HepG2 (cell line): ENCODE measurements at regions not wholly inside any gene's neighbourhood (a gene's known extent, or its start where the extent isn't known, plus 50 kb on each side); places are given as distances from the start of the nearest gene placed in this dataset.

Source experiments
- ATAC-seq: fragments of 200-7000 bp; cut with Tn5 transposase; 3 replicates; pipeline ENCODE4 v1.9.1; 2020; ENCODE audit warnings: mild to moderate bottlenecking, moderate library complexity
- BruUV-seq: library from RNA; stranded (reverse); fragments of 400-500 nt; replicated peaks from 2 replicates; lab custom pipeline; 2021; lab: Mats Ljungman, UMichigan
- CTCF ChIA-PET: fragments of 300-600 bp; formaldehyde crosslinking; extraction: SDS; loops from one replicate; lab custom pipeline; 2021; ENCODE audit warnings: low total read pairs, inconsistent platforms, low intra/inter-chr PET ratio; lab: Yijun Ruan, JAX
- POLR2A ChIA-PET: fragments of 350-600 bp; sonication (Branson Sonifier 250); formaldehyde crosslinking; loops from one replicate; lab custom pipeline; 2020; ENCODE audit warnings: antibody characterized with exemption, inconsistent platforms; lab: Yijun Ruan, JAX
- DNase-seq: peaks from one replicate; pipeline ENCODE4 v3.0.0-alpha.2; 2015; ENCODE audit warnings: low spot score
- FAIRE-seq: peaks from 3 replicates; lab custom pipeline; 2011; peaks lifted over from hg19 to GRCh38; lab: Jason Lieb, UNC
- H2AFZ ChIP-seq: one replicate; pipeline ENCODE4 v1.6.1; 2011; ENCODE audit warnings: low read length, inconsistent platforms
- H3K27ac ChIP-seq: fragments of 300-600 bp; 3 replicates; pipeline ENCODE4 v1.8.0; 2011; ENCODE audit warnings: mixed run types, mild to moderate bottlenecking, mixed read lengths, low read length, inconsistent platforms; ENCODE audit not compliant: insufficient read depth; ENCODE audit errors: extremely low read length
- H3K27me3 ChIP-seq, 2 experiments: fragments of 200-600 bp in 1 of 2; 2 replicates in 1 of 2; 3 replicates in 1 of 2; pipeline versions ENCODE4 v1.6.0 to v1.8.0; 2011; ENCODE audit warnings: low read length in 2 of 2, mild to moderate bottlenecking in 2 of 2, moderate library complexity in 2 of 2, inconsistent platforms in 1 of 2; ENCODE audit not compliant: insufficient read depth in 2 of 2, control insufficient read depth in 1 of 2
- H3K36me3 ChIP-seq, 2 experiments: fragments of 200-600 bp in 1 of 2; replicated peaks in 1 of 2; 2 replicates in 1 of 2; 3 replicates in 1 of 2; pipeline versions ENCODE4 v1.5.1 to v1.8.0; 2011; ENCODE audit warnings: low read length in 2 of 2, inconsistent platforms in 1 of 2; ENCODE audit not compliant: insufficient read depth in 2 of 2, control insufficient read depth in 1 of 2
- H3K4me1 ChIP-seq: 2 replicates; pipeline ENCODE4 v1.5.1; 2012; ENCODE audit warnings: low read length, inconsistent platforms; ENCODE audit not compliant: insufficient read depth
- H3K4me2 ChIP-seq: 2 replicates; pipeline ENCODE4 v1.6.0; 2011; ENCODE audit warnings: low read depth, low read length, inconsistent platforms
- H3K4me3 ChIP-seq, 3 experiments: fragments of 200-600 bp in 1 of 3; sonication (generic), shearing (Covaris generic) in 1 of 3; replicated peaks in 1 of 3; 2 replicates each; pipeline ENCODE4 v1.5.1; 2011 to 2016; ENCODE audit warnings: low read length in 3 of 3, inconsistent platforms in 2 of 3, low read depth in 2 of 3, mild to moderate bottlenecking in 2 of 3, control low read depth in 1 of 3, mixed read lengths in 1 of 3; ENCODE audit not compliant: insufficient read depth in 1 of 3
- H3K79me2 ChIP-seq: one replicate; pipeline ENCODE4 v1.6.1; 2011; ENCODE audit warnings: low read length, inconsistent platforms; ENCODE audit not compliant: insufficient read depth
- H3K9ac ChIP-seq: 2 replicates; pipeline ENCODE4 v1.6.0; 2011; ENCODE audit warnings: mild to moderate bottlenecking, low read depth, low read length, inconsistent platforms; ENCODE audit not compliant: insufficient read depth
- H3K9me3 ChIP-seq: 2 replicates; pipeline ENCODE4 v1.5.1; 2012; ENCODE audit warnings: mild to moderate bottlenecking, low read length
- H4K20me1 ChIP-seq: 2 replicates; pipeline ENCODE4 v1.6.0; 2011; ENCODE audit warnings: inconsistent platforms, mild to moderate bottlenecking, low read length, moderate library complexity; ENCODE audit not compliant: insufficient read depth
- ATF1 ChIP-seq: IDR thresholded peaks from 2 replicates; pipeline ENCODE4 v1.6.1; 2016; ENCODE audit warnings: mild to moderate bottlenecking, control low read depth
- ATF3 ChIP-seq: sonication (generic); formaldehyde crosslinking; IDR thresholded peaks from 2 replicates; pipeline ENCODE4 v1.4.0; 2020; ENCODE audit warnings: missing genetic modification reagents
- FLYWCH1 ChIP-seq: sonication (generic); formaldehyde crosslinking; IDR thresholded peaks from 2 replicates; pipeline ENCODE4 v1.8.1; 2023; ENCODE audit warnings: mild to moderate bottlenecking, missing genetic modification reagents
- HNRNPUL1 ChIP-seq: fragments of 200-400 bp; formaldehyde crosslinking; IDR thresholded peaks from 2 replicates; pipeline ENCODE4 v1.6.1; 2017; ENCODE audit warnings: low read depth, mild to moderate bottlenecking, low read length, moderate library complexity
- PAF1 ChIP-seq: IDR thresholded peaks from 2 replicates; pipeline ENCODE4 v1.6.1; 2016; ENCODE audit warnings: missing genetic modification reagents, missing compliant biosample characterization
- PAX8 ChIP-seq: sonication (generic); formaldehyde crosslinking; IDR thresholded peaks from 2 replicates; pipeline ENCODE4 v1.8.0; 2022; ENCODE audit warnings: mild to moderate bottlenecking, missing genetic modification reagents, borderline replicate concordance
- PRMT3 ChIP-seq: sonication (generic); formaldehyde crosslinking; IDR thresholded peaks from 2 replicates; pipeline ENCODE4 v1.8.1; 2022; ENCODE audit warnings: low read depth, mild to moderate bottlenecking, moderate library complexity, missing genetic modification reagents, borderline replicate concordance
- RELA ChIP-seq: sonication (generic); formaldehyde crosslinking; IDR thresholded peaks from 2 replicates; pipeline ENCODE4 v1.4.0; 2020; ENCODE audit warnings: missing genetic modification reagents
- SP1 ChIP-seq, 2 experiments: fragments of 450-650 bp in 1 of 2; sonication (generic) in 1 of 2; formaldehyde crosslinking in 1 of 2; IDR thresholded peaks; 2 replicates each; pipeline versions ENCODE4 v1.4.0 to v1.6.1; 2016 to 2020; ENCODE audit warnings: missing genetic modification reagents in 1 of 2
- SRSF9 ChIP-seq: fragments of 200-400 bp; formaldehyde crosslinking; IDR thresholded peaks from 2 replicates; pipeline ENCODE4 v1.6.1; 2018; ENCODE audit warnings: borderline replicate concordance, mild to moderate bottlenecking, low read depth, low read length; ENCODE audit not compliant: insufficient read depth, poor library complexity, severe bottlenecking
- ZMYM2 ChIP-seq: sonication (generic); formaldehyde crosslinking; IDR thresholded peaks from 2 replicates; pipeline ENCODE4 v1.8.0; 2022; ENCODE audit warnings: mild to moderate bottlenecking, missing genetic modification reagents
- ZNF382 ChIP-seq: sonication (generic); formaldehyde crosslinking; IDR thresholded peaks from 2 replicates; pipeline ENCODE4 v1.5.0; 2020; ENCODE audit warnings: missing genetic modification reagents, mild to moderate bottlenecking, borderline replicate concordance
- ZNF589 ChIP-seq: sonication (generic); formaldehyde crosslinking; conservative IDR thresholded peaks from 2 replicates; pipeline ENCODE4 v1.8.0; 2022; ENCODE audit warnings: mild to moderate bottlenecking, moderate library complexity, missing genetic modification reagents
- ZNF768 ChIP-seq: sonication (generic); formaldehyde crosslinking; IDR thresholded peaks from 2 replicates; pipeline ENCODE4 v1.4.0; 2020; ENCODE audit warnings: missing genetic modification reagents
- ZNF776 ChIP-seq: sonication (generic); formaldehyde crosslinking; IDR thresholded peaks from 2 replicates; pipeline ENCODE4 v1.4.0; 2020; ENCODE audit warnings: mild to moderate bottlenecking, missing genetic modification reagents
- ZNF784 ChIP-seq: sonication (generic); formaldehyde crosslinking; IDR thresholded peaks from 2 replicates; pipeline ENCODE4 v1.5.1; 2020; ENCODE audit warnings: missing genetic modification reagents, mild to moderate bottlenecking, borderline replicate concordance
- WGBS: methylation state at CpG from one replicate; pipeline ENCODE4 v1.1.6; 2017; ENCODE audit warnings: low lambda C conversion rate; 5-methylcytosine and 5-hydroxymethylcytosine counted together
- in situ Hi-C: cut with HindIII; loops from 2 replicates; pipeline ENCODE4 v1.10.0; 2017; ENCODE audit warnings: low pct_unique_long_range_greater_than_20kb; ENCODE audit not compliant: extremely low pct_ligation_motif_present
- intact Hi-C: fragments of 100-400 bp; cut with micrococcal nuclease; formaldehyde crosslinking; loops from one replicate; pipeline ENCODE4 v1.10.0; 2022; ENCODE audit not compliant: unreplicated experiment
- TF ChIP-seq, protein P1 (sequence below): IDR thresholded peaks from 2 replicates; pipeline ENCODE4 v1.6.1; 2012; ENCODE audit warnings: low read depth, low read length, improper control_type of control experiment
- TF ChIP-seq, protein P2 (sequence below): sonication (generic); formaldehyde crosslinking; IDR thresholded peaks from 2 replicates; pipeline ENCODE4 v1.4.0; 2020; ENCODE audit warnings: missing genetic modification reagents, mild to moderate bottlenecking, borderline replicate concordance

DNA sequence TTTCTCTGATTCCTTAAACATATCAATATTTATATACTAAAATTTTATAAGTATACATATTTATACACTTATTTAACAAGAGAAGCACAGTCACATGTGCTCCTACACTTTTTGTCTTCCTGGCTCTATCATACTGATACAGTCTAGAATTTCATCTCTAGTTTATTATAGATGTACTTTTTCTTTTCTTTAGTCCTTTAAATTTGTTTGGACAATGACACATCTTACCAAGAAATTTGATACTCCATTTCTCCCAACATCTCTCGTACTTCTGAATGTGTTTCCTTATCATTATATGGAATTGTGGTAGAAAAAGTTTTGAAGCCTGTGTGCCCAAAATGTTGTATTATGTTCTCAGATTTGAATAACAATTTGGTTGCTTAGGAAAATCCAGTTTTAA lies 104.6 kb downstream of the DMRT2 start:
- Histone ChIP-seq H3K9ac (no peak overlapping the region), H3K27me3 (no peaks in the 10 kb centered on the region), H3K9me3 (no peaks in the 10 kb centered on the region), H3K4me3 (no peak overlapping the region), H3K36me3 (no peaks in the 10 kb centered on the region), H3K79me2 (no peaks in the 10 kb centered on the region), H3K4me2 (no peak overlapping the region), H2AFZ (no peak overlapping the region), H3K27ac (no peak overlapping the region), H4K20me1 (no peaks in the 10 kb centered on the region), H3K4me1 (no peaks in the 10 kb centered on the region)
- WGBS: 3% methylated on average over 1 of the region's 1 CpG
- no peak for DNase-seq
- no peak for FAIRE-seq
- ChIA-PET CTCF (no interaction called here), POLR2A (no interaction called here)
- no TSS peak for BruUV-seq
- intact Hi-C loops: no loop called here
- TF ChIP-seq ZNF776 (no peak), SP1 (IDR thresholded peaks at IDR 0.05) (no peak), SP1 (CRISPR knock-in tag; IDR thresholded peaks at IDR 0.05) (no peak), ZMYM2 (CRISPR knock-in tag) (no peak), ATF3 (CRISPR knock-in tag) (no peak), PRMT3 (CRISPR knock-in tag) (no peak), ATF1 (no peak), RELA (CRISPR knock-in tag) (no peak), ZNF768 (CRISPR knock-in tag) (no peak), SRSF9 (no peak), PAF1 (no peak), HNRNPUL1 (no peak), ZNF589 (no peak), ZNF784 (CRISPR knock-in tag) (no peak), ZNF382 (CRISPR knock-in tag) (no peak), FLYWCH1 (CRISPR knock-in tag) (no peak), PAX8 (CRISPR knock-in tag) (no peak)
- TF ChIP-seq, protein P1, sequence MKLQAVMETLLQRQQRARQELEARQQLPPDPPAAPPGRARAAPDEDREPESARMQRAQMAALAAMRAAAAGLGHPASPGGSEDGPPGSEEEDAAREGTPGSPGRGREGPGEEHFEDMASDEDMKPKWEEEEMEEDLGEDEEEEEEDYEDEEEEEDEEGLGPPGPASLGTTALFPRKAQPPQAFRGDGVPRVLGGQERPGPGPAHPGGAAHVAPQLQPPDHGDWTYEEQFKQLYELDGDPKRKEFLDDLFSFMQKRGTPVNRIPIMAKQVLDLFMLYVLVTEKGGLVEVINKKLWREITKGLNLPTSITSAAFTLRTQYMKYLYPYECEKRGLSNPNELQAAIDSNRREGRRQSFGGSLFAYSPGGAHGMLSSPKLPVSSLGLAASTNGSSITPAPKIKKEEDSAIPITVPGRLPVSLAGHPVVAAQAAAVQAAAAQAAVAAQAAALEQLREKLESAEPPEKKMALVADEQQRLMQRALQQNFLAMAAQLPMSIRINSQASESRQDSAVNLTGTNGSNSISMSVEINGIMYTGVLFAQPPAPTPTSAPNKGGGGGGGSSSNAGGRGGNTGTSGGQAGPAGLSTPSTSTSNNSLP: no peak
- TF ChIP-seq, protein P2, sequence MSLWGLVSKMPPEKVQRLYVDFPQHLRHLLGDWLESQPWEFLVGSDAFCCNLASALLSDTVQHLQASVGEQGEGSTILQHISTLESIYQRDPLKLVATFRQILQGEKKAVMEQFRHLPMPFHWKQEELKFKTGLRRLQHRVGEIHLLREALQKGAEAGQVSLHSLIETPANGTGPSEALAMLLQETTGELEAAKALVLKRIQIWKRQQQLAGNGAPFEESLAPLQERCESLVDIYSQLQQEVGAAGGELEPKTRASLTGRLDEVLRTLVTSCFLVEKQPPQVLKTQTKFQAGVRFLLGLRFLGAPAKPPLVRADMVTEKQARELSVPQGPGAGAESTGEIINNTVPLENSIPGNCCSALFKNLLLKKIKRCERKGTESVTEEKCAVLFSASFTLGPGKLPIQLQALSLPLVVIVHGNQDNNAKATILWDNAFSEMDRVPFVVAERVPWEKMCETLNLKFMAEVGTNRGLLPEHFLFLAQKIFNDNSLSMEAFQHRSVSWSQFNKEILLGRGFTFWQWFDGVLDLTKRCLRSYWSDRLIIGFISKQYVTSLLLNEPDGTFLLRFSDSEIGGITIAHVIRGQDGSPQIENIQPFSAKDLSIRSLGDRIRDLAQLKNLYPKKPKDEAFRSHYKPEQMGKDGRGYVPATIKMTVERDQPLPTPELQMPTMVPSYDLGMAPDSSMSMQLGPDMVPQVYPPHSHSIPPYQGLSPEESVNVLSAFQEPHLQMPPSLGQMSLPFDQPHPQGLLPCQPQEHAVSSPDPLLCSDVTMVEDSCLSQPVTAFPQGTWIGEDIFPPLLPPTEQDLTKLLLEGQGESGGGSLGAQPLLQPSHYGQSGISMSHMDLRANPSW: no peak
- ATAC-seq: no peak
- in situ Hi-C loops: no loop called here
